ENCODE measurements at regions not wholly inside any gene's neighbourhood (a gene's known extent, or its start where the extent isn't known, plus 50 kb on each side); places are given as distances from the start of the nearest gene placed in this dataset.

GRCh38 chr18:76567835-76568445 is 72.9 kb upstream of the ZNF516 start:
- DNase-seq (ENCODE audit: low read depth, low spot score) (no peak), FAIRE-seq (no peak)
- no peaks in the 10 kb centered on the region for H3K4me1 ChIP-seq (ENCODE audit: control insufficient read depth, extremely low read depth, insufficient read depth, low read length)
- no peak overlapping the region for H3K4me2 ChIP-seq (ENCODE audit: insufficient read depth, low read length)
- no TSS peak for BruUV-seq (replicated peaks)
- no peaks in the 10 kb centered on the region for H4K20me1 ChIP-seq (replicated peaks; ENCODE audit: control insufficient read depth, extremely low read depth, insufficient read depth, low read length)
- H2AFZ ChIP-seq (ENCODE audit: low read depth, low read length) = no peak overlapping the region
- no peak overlapping the region for H3K4me3 ChIP-seq (replicated peaks in 1 of 3; ENCODE audit: insufficient read depth in 1 of 3, low read depth in 1 of 3, low read length in 3 of 3)
- no peaks in the 10 kb centered on the region for H3K9me3 ChIP-seq (replicated peaks; ENCODE audit: control insufficient read depth, insufficient read depth, low read length)
- ChIA-PET POLR2A (no interaction called here), CTCF (no interaction called here)
- H3K9ac ChIP-seq (replicated peaks; ENCODE audit: extremely low read depth, insufficient read depth, low read length) = no peak overlapping the region
- TF ChIP-seq POLR2AphosphoS5 (IDR thresholded peaks at IDR 0.05; ENCODE audit: insufficient read depth, low read depth, low read length) (no peak), CTCF (IDR thresholded peaks at IDR 0.05; ENCODE audit: extremely low read depth in 1 of 2, insufficient read depth in 1 of 2, low read depth in 1 of 2, low read length in 2 of 2) (no peak), GATA2 (IDR thresholded peaks at IDR 0.05; ENCODE audit: insufficient read depth, insufficient read length, low read depth, low read length) (no peak), EZH2 (IDR thresholded peaks at IDR 0.05; ENCODE audit: borderline replicate concordance, low read depth, low read length, severe bottlenecking) (no peak), FOS (IDR thresholded peaks at IDR 0.05; ENCODE audit: borderline replicate concordance, insufficient read depth, low read length) (no peak), JUN (IDR thresholded peaks at IDR 0.05; ENCODE audit: borderline replicate concordance, insufficient read depth, insufficient read length, low read depth) (no peak), POLR2A (IDR thresholded peaks at IDR 0.05; ENCODE audit: low read depth, low read length) (no peak), MAX (IDR thresholded peaks at IDR 0.05; ENCODE audit: insufficient read depth, insufficient read length) (no peak), MYC (IDR thresholded peaks at IDR 0.05; ENCODE audit: low read depth, low read length) (no peak)
- H3K36me3 ChIP-seq (ENCODE audit: control insufficient read depth in 2 of 2, extremely low read depth in 1 of 2, insufficient read depth in 2 of 2, low read length in 2 of 2) = no peaks in the 10 kb centered on the region
- no peaks in the 10 kb centered on the region for H3K9me1 ChIP-seq (replicated peaks; ENCODE audit: control insufficient read depth, extremely low read depth, insufficient read depth, low read length)
- dilution Hi-C loops (cut with MboI; ENCODE audit: extremely low pct_ligation_motif_present, low sequenced_read_pairs) (no loop called here), intact Hi-C loops (cut with micrococcal nuclease) (no loop called here)
- no peaks in the 10 kb centered on the region for H3K27me3 ChIP-seq (ENCODE audit: control insufficient read depth in 2 of 2, insufficient read depth in 2 of 2, low read length in 2 of 2)
- no peak overlapping the region for H3K27ac ChIP-seq (ENCODE audit: insufficient read depth, low read depth, low read length)
- no peaks in the 10 kb centered on the region for H3K79me2 ChIP-seq (ENCODE audit: control insufficient read depth, insufficient read depth, low read length)
